Esophagus squamous epithelium (tissue), 5 donors: ENCODE measurements at regions not wholly inside any gene's neighbourhood (a gene's known extent, or its start where the extent isn't known, plus 50 kb on each side); places are given as distances from the start of the nearest gene placed in this dataset.

Experiments used
- DNase-seq: peaks from one replicate; lab custom pipeline; 2025; lab: John Stamatoyannopoulos, UW
- H3K27ac ChIP-seq, 4 donors: fragments of 200-600 bp; sonication (generic); one replicate each; pipeline ENCODE4 v1.5.1; 2016 to 2019; ENCODE audit warnings: mild to moderate bottlenecking in 1 of 4
- H3K27me3 ChIP-seq, 4 donors: fragments of 200-600 bp; sonication (generic); 1 replicate in 3 of 4; 2 replicates in 1 of 4; pipeline versions ENCODE4 v1.5.1 to v1.6.0; 2017 to 2021; ENCODE audit warnings: antibody characterized with exemption in 1 of 4
- H3K36me3 ChIP-seq, 3 donors: fragments of 200-600 bp; sonication (generic); one replicate each; pipeline ENCODE4 v1.5.1; 2016 to 2019
- H3K4me1 ChIP-seq, 3 donors: fragments of 200-600 bp; sonication (generic); one replicate each; pipeline ENCODE4 v1.5.1; 2017 to 2019
- H3K4me3 ChIP-seq, 4 donors: fragments of 200-600 bp; sonication (generic); 1 replicate in 3 of 4; 2 replicates in 1 of 4; pipeline ENCODE4 v1.5.1; 2016 to 2019; ENCODE audit warnings: mild to moderate bottlenecking in 2 of 4, moderate library complexity in 1 of 4
- H3K9me3 ChIP-seq, 3 donors: fragments of 200-600 bp; sonication (generic); one replicate each; pipeline ENCODE4 v1.5.1; 2016 to 2019
- POLR2A ChIP-seq, 4 donors: fragments of 450-650 bp; IDR thresholded peaks; one replicate each; pipeline ENCODE4 v1.6.1; 2017; ENCODE audit warnings: antibody characterized with exemption in 4 of 4, mild to moderate bottlenecking in 4 of 4, moderate library complexity in 3 of 4
- WGBS, 2 donors: methylation state at CpG; one replicate each; pipeline ENCODE4 v1.1.5; 2018; 5-methylcytosine and 5-hydroxymethylcytosine counted together
- intact Hi-C: fragments of 100-400 bp; cut with DNase I; formaldehyde crosslinking; loops from one replicate; pipeline ENCODE4 v1.15.0; 2022
- TF ChIP-seq, protein P1 (sequence below), 6 experiments: fragments of 450-650 bp in 4 of 6; fragments of 200-600 bp in 2 of 6; sonication (generic) in 2 of 6; IDR thresholded peaks; one replicate each; pipeline ENCODE4 v1.5.1; 2016 to 2019; ENCODE audit warnings: antibody characterized with exemption in 6 of 6, mild to moderate bottlenecking in 4 of 6, moderate library complexity in 4 of 6
- donor health status: DM: yes; HTN: yes; CAD: no.

DNA sequence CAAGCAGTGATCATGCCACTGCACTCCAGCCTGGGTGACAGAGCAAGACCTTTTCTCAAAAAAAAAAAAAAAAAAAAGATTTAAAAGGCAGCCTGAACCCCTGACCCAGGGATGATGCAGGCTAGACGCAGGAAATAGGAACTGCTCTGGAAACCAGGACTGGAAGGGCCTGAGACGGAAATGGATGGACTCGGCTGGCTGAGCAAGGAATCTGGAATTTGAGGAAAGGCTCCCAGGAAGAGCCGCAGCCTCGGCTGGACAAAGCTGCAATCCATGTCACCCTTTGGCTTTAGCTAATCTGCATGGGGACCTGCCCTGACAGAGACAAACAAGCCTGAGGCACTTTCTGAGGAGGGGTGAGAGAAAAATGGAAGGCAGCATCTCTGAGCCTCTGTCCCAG, 55.0 kb upstream of the DAPL1 start:
- H3K9me3 ChIP-seq: no peaks in the 10 kb centered on the region
- no peak overlapping the region for H3K27ac ChIP-seq
- H3K4me1 ChIP-seq: peaks cover 5 to 63% (median 21%) of the 10 kb centered on the region in 3 donors
- H3K27me3 ChIP-seq: no peaks in the 10 kb centered on the region
- TF ChIP-seq POLR2A (IDR thresholded peaks at IDR 0.05): no peak
- TF ChIP-seq, protein P1, sequence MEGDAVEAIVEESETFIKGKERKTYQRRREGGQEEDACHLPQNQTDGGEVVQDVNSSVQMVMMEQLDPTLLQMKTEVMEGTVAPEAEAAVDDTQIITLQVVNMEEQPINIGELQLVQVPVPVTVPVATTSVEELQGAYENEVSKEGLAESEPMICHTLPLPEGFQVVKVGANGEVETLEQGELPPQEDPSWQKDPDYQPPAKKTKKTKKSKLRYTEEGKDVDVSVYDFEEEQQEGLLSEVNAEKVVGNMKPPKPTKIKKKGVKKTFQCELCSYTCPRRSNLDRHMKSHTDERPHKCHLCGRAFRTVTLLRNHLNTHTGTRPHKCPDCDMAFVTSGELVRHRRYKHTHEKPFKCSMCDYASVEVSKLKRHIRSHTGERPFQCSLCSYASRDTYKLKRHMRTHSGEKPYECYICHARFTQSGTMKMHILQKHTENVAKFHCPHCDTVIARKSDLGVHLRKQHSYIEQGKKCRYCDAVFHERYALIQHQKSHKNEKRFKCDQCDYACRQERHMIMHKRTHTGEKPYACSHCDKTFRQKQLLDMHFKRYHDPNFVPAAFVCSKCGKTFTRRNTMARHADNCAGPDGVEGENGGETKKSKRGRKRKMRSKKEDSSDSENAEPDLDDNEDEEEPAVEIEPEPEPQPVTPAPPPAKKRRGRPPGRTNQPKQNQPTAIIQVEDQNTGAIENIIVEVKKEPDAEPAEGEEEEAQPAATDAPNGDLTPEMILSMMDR (IDR thresholded peaks at IDR 0.05): no peak
- no peaks in the 10 kb centered on the region for H3K36me3 ChIP-seq
- intact Hi-C loops: loop anchor here (10.0 kb wide), 1 partner anchor 285 kb away; the partner anchor contains the start of genes CCDC148 and PKP4
- H3K4me3 ChIP-seq: no peak overlapping the region
- DNase-seq: no peak
- 80% methylated on average over 5 of the region's 5 CpGs for WGBS, 2 donors

DNA sequence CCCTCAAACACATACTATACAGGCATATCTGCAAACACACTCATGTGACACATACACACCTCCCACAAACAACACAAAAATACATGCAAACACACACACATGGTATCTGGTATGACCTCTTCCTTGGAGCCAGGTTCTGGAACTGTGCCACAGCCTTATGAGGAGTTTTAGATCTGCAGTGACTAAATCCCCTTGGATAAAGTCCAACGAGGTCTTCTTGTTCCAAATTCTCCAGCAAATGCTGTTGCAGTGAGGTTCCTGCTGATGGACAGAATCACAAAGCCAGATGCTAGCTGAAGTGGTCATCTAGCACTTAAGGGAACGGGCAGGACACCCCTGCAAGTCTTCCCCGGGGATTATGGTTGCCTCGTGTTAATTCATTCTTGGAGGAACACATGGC, 54.5 kb upstream of the DAPL1 start:
- no peaks in the 10 kb centered on the region for H3K9me3 ChIP-seq
- TF ChIP-seq, protein P1 (IDR thresholded peaks at IDR 0.05): no peak
- no peak for TF ChIP-seq POLR2A (IDR thresholded peaks at IDR 0.05)
- H3K36me3 ChIP-seq: no peaks in the 10 kb centered on the region
- H3K27me3 ChIP-seq: no peaks in the 10 kb centered on the region
- peaks cover 0 to 63% (median 18%) of the 10 kb centered on the region in 3 donors for H3K4me1 ChIP-seq
- intact Hi-C loops: loop anchor here (10.0 kb wide), 1 partner anchor 286 kb away; the partner anchor contains the start of genes CCDC148 and PKP4
- no peak overlapping the region for H3K27ac ChIP-seq
- no peak overlapping the region for H3K4me3 ChIP-seq
- no peak for DNase-seq
- WGBS, 2 donors: 63 to 64% methylated on average over 4 of the region's 4 CpGs

GRCh38 chr2:158741625-158742024, 53.5 kb upstream of the DAPL1 start:
- Histone ChIP-seq H3K27ac (no peak overlapping the region), H3K36me3 (no peaks in the 10 kb centered on the region), H3K27me3 (no peaks in the 10 kb centered on the region), H3K9me3 (no peaks in the 10 kb centered on the region), H3K4me3 (no peak overlapping the region), H3K4me1 (peaks cover 0 to 59% (median 14%) of the 10 kb centered on the region in 3 donors)
- WGBS, 2 donors: 88 to 95% methylated on average over 8 of the region's 8 CpGs
- no peak for TF ChIP-seq POLR2A (IDR thresholded peaks at IDR 0.05)
- TF ChIP-seq, protein P1 (IDR thresholded peaks at IDR 0.05): no peak
- intact Hi-C loops: loop anchor here (10.0 kb wide), 1 partner anchor 287 kb away; the partner anchor contains the start of genes CCDC148 and PKP4
- DNase-seq: no peak

DNA sequence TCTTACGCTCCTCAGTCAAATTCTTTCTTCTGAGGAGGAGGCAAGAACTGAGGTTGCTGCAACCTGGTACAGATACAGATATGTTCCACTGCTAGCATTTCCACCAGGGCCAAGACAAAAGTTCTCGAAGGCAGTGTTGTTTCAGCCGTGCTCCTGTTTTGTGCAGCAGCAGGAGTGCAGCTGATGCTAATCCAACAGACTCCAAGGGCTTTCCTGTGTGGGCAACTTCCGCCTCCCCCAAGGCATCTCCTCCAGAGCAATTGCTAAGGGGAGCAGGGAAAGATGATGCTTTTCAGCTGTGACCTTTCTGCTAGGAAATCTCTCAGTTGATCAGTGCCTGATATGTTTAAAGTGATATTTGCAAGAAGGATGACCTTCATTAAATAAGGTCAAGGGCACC, 52.6 kb upstream of the DAPL1 start:
- intact Hi-C loops: loop anchor here (10.0 kb wide), 1 partner anchor 288 kb away; the partner anchor contains the start of genes CCDC148 and PKP4
- WGBS, 2 donors: 70 to 89% methylated on average over 3 to 4 of the region's 4 CpGs

GRCh38 chr2:158743466-158743865, 51.7 kb upstream of the DAPL1 start:
- Histone ChIP-seq H3K36me3 (no peaks in the 10 kb centered on the region), H3K4me3 (no peak overlapping the region), H3K27me3 (no peaks in the 10 kb centered on the region), H3K27ac (no peak overlapping the region), H3K9me3 (no peaks in the 10 kb centered on the region), H3K4me1 (peaks cover 0 to 51% (median 14%) of the 10 kb centered on the region in 3 donors)
- TF ChIP-seq, protein P1 (IDR thresholded peaks at IDR 0.05): no peak
- TF ChIP-seq POLR2A (IDR thresholded peaks at IDR 0.05): no peak
- intact Hi-C loops: loop anchor here (10.0 kb wide), 1 partner anchor 289 kb away; the partner anchor contains the start of genes CCDC148 and PKP4
- WGBS, 2 donors: 51 to 56% methylated on average over 4 of the region's 4 CpGs
- no peak for DNase-seq

More for the DNA sequence above, 52.6 kb upstream of the DAPL1 start:
- no peak for TF ChIP-seq POLR2A (IDR thresholded peaks at IDR 0.05)
- TF ChIP-seq, protein P1 (IDR thresholded peaks at IDR 0.05): no peak
- Histone ChIP-seq H3K4me1 (peaks cover 0 to 57% (median 14%) of the 10 kb centered on the region in 3 donors), H3K27me3 (no peaks in the 10 kb centered on the region), H3K9me3 (no peaks in the 10 kb centered on the region), H3K4me3 (no peak overlapping the region), H3K27ac (no peak overlapping the region), H3K36me3 (no peaks in the 10 kb centered on the region)
- DNase-seq: no peak
